NCI-H226 (cell line): ENCODE measurements at regions not wholly inside any gene's neighbourhood (a gene's known extent, or its start where the extent isn't known, plus 50 kb on each side); places are given as distances from the start of the nearest gene placed in this dataset.
A peak's percentile ranks its signal among the peaks of the same experiment; 100 is the strongest.
"Not testable (repeated sequence)": the region's sequence is repeated elsewhere in the genome, so short reads cannot be mapped to it uniquely, and the experiment has no call there.

ENCODE experiments used
- DNase-seq: peaks from one replicate; pipeline ENCODE4 v3.0.0-alpha.2; 2015

DNA sequence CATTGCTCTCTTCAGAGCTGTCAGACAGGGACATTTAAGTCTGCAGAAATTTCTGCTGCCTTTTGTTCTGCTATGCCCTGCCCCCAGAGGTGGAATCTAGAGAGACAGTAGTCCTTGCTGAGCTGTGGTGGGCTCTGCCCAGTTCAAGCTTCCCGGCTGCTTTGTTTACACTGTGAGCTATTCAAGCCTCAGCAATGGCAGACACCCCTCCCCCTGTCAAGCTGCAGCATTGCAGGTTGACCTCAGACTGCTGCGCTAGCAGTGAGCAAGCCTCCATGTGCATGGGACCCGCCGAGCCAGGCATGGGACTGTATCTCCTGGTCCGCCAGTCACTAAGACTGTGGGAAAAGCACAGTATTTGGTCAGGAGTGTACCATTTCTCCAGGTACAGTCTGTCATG lies 53.6 kb upstream of the MAPK10 start:
- not testable (repeated sequence) for DNase-seq

- no peak for DNase-seq
Observed at GRCh38 chr4:86414686-86415085, 54.8 kb upstream of the MAPK10 start.

DNA sequence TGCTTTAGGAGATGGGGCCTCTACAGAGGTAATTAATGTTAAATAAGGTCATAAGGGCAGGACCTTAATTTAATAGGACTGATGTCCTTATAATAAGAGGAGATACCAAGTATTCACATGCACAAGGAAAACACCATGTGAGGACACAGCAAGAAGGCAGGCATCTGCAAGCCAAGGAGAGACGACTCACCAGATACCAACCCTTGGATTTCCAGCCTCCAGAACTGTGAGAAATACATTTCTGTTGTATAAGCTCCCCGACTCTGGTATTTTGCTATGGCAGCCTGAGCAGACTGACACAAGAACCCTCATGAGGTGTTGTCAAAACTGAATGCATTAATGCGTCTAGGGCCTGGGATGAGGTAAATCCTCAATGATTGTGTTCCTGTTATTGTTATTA lies 56.2 kb upstream of the MAPK10 start:
- DNase-seq: peak; percentile 9

DNA sequence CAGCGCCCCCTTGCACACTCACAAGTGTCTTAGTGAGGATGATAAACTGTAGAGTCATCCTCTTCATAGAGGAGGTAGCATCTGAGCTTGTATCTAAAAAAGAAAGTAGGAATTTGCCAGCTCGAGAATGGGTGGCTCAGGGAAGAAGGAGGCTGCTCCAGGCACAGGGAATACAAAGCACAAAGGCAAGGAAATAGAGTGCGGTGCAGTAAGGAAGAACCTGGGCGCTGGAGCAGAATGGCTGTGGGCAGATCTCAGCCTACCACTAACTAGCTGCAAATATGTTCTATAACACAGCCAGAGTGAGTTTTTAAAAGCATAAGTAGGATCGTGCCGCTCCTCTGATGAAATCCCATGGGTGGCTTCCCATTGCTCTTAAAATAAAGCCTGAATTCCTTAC lies 61.6 kb upstream of the MAPK10 start:
- no peak for DNase-seq

DNA sequence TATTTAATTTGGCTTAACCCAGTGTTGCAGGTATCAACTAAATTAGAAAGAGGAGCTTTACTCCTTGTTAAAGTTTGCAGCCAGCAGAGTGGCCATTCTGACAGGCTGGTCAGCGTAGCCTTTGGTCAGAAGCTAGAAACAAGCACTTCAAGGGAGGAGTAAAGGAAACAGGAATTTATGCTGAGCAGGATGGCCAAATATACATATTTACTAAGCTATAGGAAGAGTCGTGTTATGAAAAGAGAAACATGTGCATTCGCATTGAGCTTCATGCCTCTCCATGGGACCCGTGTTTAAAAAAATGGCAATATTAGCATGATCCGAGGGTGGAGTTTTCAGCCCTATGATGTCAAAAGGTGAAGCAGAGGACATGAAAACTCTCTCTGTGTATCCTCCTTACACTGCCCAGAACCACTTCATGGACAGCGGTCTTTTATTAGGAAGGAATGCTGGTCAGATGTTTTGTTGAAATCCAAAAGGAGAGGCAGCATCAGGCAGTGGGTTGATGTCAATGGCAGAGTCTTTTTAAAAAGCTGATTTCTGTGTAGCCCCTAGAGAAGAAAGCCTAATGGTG lies 71.8 kb upstream of the MAPK10 start:
- DNase-seq: no peak

DNA sequence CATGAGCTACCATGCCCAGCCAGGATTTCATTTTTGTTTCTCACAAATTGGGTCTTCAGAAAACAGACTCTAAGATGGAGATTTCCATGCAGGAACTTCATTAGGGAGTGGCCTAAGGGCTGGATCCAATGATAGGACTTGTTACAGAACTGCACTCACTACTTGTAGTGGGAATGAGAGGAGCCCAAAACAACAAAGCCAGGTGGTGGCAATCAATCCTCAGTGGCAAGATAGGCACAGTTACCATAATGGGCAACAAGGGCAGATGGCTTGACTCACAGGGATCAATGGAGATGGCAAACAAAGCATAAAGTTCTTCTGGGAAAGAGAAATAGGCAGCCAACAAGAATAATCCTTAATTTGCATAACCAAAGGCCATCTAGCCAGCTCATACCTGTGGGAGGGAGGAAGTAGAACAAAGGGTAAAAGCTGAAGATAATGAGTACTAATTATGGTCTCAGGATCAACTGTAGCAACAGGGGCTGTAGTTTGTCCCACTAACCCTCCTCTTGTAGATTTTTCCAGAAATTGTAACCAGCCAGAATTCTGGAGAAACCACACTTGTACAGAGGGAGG lies 72.8 kb upstream of the MAPK10 start:
- no peak for DNase-seq

DNA sequence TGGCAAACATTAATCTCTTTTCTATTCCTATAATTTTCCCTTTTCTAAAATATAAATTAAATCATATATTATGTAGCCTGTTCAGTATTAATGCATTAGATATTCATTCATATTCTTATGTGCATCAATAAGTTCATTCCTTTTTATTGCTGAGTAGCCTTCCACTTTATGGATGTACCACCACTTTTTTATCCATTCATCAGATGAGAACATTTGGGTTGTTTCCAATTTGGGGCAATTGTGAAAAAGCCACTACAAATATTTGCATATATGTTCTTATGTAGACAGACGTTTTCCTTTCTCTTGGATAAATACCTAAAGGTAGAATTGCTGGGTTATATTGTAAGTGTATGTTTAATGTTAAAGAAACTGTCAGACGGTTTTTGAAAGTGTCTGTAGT lies 79.4 kb upstream of the MAPK10 start:
- no peak for DNase-seq

DNA sequence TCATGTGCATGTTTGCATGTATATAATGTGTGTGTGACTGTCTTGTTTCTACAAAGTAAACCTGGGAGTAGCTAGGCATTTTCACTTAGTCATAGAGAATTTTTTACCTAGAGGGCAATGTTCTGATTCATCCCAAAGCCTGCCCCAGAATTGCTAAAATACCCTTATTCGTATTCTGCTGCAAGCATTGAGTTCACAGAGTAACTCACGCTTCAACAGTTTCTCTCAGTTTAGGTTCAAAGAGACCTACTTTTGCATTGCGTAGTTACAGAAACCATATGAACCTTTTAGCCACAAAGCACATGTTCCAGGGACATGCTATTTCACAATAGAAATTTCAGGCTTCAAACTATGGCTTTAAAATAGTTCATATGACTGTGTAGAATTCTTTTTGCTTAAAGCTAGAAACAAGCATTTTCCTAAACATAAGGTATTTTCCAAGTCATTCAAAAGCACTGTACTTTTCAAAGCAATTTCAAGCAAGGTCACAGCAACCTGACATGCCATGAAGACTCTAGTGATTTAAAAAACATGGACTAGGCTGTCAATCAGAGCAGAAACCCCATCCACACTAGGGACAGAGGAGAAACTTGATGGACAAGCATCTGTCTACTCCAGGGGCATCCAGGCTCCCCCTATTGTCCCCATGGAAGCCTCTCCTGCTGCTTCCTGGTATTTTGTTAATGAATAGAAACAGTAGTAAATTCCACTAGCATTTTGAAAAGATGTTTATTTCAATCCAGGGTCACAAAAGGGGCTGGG lies 81.5 kb upstream of the MAPK10 start:
- DNase-seq: peak; percentile 72

GRCh38 chr4:86442881-86443280 lies 83.0 kb upstream of the MAPK10 start:
- peak; percentile 35 for DNase-seq

GRCh38 chr4:86443495-86443894 lies 83.6 kb upstream of the MAPK10 start:
- DNase-seq: no peak

GRCh38 chr4:86446996-86447395 lies 87.1 kb upstream of the MAPK10 start:
- no peak for DNase-seq

GRCh38 chr4:86448871-86449270 lies 89.0 kb upstream of the MAPK10 start:
- DNase-seq: no peak

DNA sequence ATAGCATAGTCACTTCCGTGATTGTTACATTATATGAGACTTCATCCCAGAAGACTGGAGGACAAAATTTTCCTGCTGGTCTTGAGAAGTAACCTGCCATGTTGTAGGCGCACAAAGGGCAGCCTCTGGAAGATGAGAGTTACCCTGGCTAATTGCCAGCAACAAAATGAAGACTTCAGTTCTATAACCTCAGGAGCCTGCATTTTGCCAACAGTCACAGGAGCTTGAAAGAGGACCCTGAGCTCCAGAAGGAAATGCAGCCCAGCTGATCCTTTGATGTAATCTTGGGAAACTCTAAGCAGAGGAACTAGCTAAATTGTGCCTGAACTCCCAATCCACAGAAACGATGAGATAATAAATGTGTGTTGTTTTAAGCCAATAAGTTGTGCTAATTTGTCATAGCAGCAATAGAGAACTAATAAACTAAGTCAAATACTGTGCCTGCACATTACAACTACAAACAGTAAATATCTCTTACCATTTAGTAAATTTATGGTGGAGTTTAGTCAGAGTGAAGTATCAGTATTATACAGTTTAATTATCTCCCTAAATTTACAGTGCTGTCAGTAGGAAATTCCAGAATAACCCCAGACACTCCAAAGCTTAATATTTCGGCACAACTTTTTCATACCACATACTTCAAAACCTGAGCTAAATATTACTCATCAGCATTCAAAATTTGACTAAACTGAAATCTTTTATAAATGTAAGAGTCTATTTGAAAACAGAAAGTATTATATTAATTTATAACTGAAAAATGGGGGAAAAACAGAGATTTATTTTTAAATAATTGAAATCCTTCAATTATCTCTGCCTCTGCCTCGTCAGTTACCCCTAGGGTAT lies 90.1 kb upstream of the MAPK10 start:
- DNase-seq: no peak

- DNase-seq: no peak
Observed at GRCh38 chr4:86450861-86451260, 91.0 kb upstream of the MAPK10 start.

- peak; percentile 37 for DNase-seq
Observed at GRCh38 chr4:86451560-86452330, 91.9 kb upstream of the MAPK10 start.

DNA sequence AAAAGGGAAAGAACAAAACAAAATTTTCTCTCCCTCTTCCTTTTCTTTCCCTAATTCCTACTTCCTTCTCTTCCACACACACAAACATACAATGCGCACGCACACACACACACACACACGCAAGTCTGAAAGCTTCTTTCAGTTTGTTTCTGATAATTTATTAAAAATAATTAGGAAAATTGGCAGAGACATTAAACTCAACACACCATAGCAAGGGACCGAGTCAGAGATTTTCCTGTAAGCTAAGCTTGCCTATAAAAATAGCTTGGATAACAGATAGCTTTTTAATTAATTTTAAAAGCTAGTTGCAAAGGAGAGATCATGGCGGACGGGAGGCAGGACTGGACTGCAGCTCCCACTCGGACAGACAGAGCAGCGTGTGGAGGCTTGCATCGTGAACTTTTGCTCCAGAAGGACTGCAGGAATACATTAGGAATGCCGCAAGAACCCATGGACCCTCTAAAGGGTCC lies 92.6 kb upstream of the MAPK10 start:
- no peak for DNase-seq

GRCh38 chr4:86452924-86453531 lies 93.2 kb upstream of the MAPK10 start:
- DNase-seq: no peak

GRCh38 chr4:86453611-86454072 lies 93.8 kb upstream of the MAPK10 start:
- DNase-seq: not testable (repeated sequence)

GRCh38 chr4:86461849-86462248 lies 102.0 kb upstream of the MAPK10 start:
- no peak for DNase-seq

GRCh38 chr4:86472377-86473019 lies 112.6 kb upstream of the MAPK10 start:
- DNase-seq: no peak

DNA sequence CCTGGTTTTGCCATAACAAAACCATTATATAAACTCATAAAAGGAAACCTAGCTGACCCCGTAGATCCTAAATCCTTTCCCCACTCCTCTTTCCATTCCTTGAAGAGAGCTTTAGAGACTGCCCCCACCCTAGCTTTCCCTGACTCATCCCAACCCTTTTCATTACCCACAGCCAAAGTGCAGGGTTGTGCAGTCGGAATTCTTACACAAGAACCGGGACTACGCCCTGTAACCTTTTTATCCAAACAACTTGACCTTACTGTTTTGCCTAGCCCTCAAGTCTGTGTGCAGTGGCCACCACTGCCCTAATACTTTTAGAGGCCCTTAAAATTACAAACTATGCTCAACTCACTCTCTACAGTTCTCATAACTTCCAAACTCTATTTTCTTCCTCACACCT lies 116.0 kb upstream of the PTPN13 start:
- DNase-seq: not testable (repeated sequence)

- DNase-seq: no peak
Observed at GRCh38 chr4:86481440-86481839, 112.7 kb upstream of the PTPN13 start.
